ENCODE measurements at regions not wholly inside any gene's neighbourhood (a gene's known extent, or its start where the extent isn't known, plus 50 kb on each side); places are given as distances from the start of the nearest gene placed in this dataset.

DNA sequence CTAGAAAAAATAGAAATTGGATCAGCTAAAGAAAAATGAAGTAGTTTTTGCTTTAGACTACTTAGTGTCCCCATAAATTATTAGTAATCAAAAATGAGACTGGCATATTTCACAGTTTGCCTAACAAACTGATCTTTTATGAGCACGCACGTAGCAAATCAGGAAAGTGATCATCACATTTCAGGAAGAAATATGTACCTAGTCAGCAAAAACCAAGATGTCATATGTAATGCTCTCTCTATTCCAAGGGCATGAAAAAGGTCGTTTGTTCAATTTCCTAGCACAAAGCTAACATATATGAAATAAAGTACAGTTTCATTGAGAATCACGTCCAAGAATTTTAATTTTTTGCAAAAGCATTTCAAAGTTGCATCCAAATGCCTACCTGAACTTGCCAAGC, 600.4 kb upstream of the CHAC2 start:
- Histone ChIP-seq H3K27me3 (no peaks in the 10 kb centered on the region), H3K4me1 (ENCODE audit: control insufficient read depth in 1 of 2, insufficient read depth in 1 of 2, low read depth in 1 of 2, low read length in 1 of 2) (no peaks in the 10 kb centered on the region), H3K36me3 (no peaks in the 10 kb centered on the region), H3K9me3 (no peaks in the 10 kb centered on the region), H3K4me3 (ENCODE audit: low read depth in 1 of 2, low read length in 1 of 2) (no peak overlapping the region), H3K27ac (no peak overlapping the region)
- TF ChIP-seq CTCF (IDR thresholded peaks at IDR 0.05), result no peak

GRCh38 chr2:53150146-53150545, 617.5 kb upstream of the CHAC2 start:
- no peaks in the 10 kb centered on the region for H3K9me3 ChIP-seq
- no peak overlapping the region for H3K4me3 ChIP-seq (ENCODE audit: low read depth in 1 of 2, low read length in 1 of 2)
- no peaks in the 10 kb centered on the region for H3K4me1 ChIP-seq (ENCODE audit: control insufficient read depth in 1 of 2, insufficient read depth in 1 of 2, low read depth in 1 of 2, low read length in 1 of 2)
- H3K27ac ChIP-seq, result no peak overlapping the region
- H3K36me3 ChIP-seq, result no peaks in the 10 kb centered on the region
- H3K27me3 ChIP-seq, result no peaks in the 10 kb centered on the region
- no peak for TF ChIP-seq CTCF (IDR thresholded peaks at IDR 0.05)

DNA sequence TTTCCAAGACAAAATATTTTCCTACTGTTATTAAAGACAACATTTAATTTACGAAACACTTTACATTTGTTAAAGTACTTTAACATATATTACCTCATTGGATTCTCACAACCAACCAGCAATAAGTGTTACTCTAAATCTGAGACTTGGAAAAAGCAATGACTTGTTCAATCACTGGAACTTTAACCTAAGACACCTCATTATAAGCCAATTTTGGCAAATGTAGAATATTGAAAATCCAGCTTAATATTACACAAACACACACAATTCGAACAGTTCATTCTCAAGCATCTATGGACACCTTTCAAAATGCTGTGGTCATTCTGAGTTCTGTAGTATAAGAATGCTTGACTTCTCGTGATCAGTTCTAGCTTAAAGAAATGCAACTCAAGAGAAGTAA, 619.4 kb upstream of the CHAC2 start:
- Histone ChIP-seq H3K27ac (no peak overlapping the region), H3K4me1 (ENCODE audit: control insufficient read depth in 1 of 2, insufficient read depth in 1 of 2, low read depth in 1 of 2, low read length in 1 of 2) (no peaks in the 10 kb centered on the region), H3K36me3 (no peaks in the 10 kb centered on the region), H3K4me3 (ENCODE audit: low read depth in 1 of 2, low read length in 1 of 2) (no peak overlapping the region), H3K9me3 (no peaks in the 10 kb centered on the region), H3K27me3 (no peaks in the 10 kb centered on the region)
- no peak for TF ChIP-seq CTCF (IDR thresholded peaks at IDR 0.05)

- Histone ChIP-seq H3K36me3 (no peaks in the 10 kb centered on the region), H3K4me1 (ENCODE audit: control insufficient read depth in 1 of 2, insufficient read depth in 1 of 2, low read depth in 1 of 2, low read length in 1 of 2) (no peaks in the 10 kb centered on the region), H3K9me3 (no peaks in the 10 kb centered on the region), H3K4me3 (ENCODE audit: low read depth in 1 of 2, low read length in 1 of 2) (no peak overlapping the region), H3K27me3 (no peaks in the 10 kb centered on the region), H3K27ac (no peak overlapping the region)
- no peak for TF ChIP-seq CTCF (IDR thresholded peaks at IDR 0.05)
Observed at GRCh38 chr2:53131416-53131815, 636.2 kb upstream of the CHAC2 start.

GRCh38 chr2:53130441-53130943, 637.1 kb upstream of the CHAC2 start:
- Histone ChIP-seq H3K9me3 (no peaks in the 10 kb centered on the region), H3K4me3 (ENCODE audit: low read depth in 1 of 2, low read length in 1 of 2) (no peak overlapping the region), H3K36me3 (no peaks in the 10 kb centered on the region), H3K27me3 (no peaks in the 10 kb centered on the region), H3K4me1 (ENCODE audit: control insufficient read depth in 1 of 2, insufficient read depth in 1 of 2, low read depth in 1 of 2, low read length in 1 of 2) (no peaks in the 10 kb centered on the region), H3K27ac (no peak overlapping the region)
- TF ChIP-seq CTCF (IDR thresholded peaks at IDR 0.05), result no peak

DNA sequence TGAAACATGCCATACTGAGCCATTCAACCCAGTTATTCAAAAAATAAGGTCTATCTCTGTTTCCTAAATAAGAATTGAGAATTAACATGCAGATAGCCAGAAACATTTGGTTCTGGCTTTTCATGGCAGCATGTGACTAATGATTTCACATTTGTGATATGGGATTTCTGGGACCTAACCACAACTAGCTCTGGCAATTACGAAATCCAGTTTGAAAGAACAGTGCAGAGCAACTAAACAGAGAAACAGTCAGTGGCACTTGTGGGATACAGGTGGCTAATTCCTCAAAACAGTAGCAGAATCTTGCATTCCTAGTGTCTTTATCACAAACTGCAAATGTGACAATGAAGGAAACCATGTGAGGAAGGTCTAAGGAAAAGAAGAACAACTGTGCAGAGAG, 637.8 kb upstream of the CHAC2 start:
- H3K4me3 ChIP-seq (ENCODE audit: low read depth in 1 of 2, low read length in 1 of 2), result no peak overlapping the region
- no peak overlapping the region for H3K27ac ChIP-seq
- no peaks in the 10 kb centered on the region for H3K36me3 ChIP-seq
- no peaks in the 10 kb centered on the region for H3K4me1 ChIP-seq (ENCODE audit: control insufficient read depth in 1 of 2, insufficient read depth in 1 of 2, low read depth in 1 of 2, low read length in 1 of 2)
- no peaks in the 10 kb centered on the region for H3K27me3 ChIP-seq
- no peaks in the 10 kb centered on the region for H3K9me3 ChIP-seq
- no peak for TF ChIP-seq CTCF (IDR thresholded peaks at IDR 0.05)
